Uterus (tissue), 3 donors: ENCODE measurements at regions not wholly inside any gene's neighbourhood (a gene's known extent, or its start where the extent isn't known, plus 50 kb on each side); places are given as distances from the start of the nearest gene placed in this dataset.

Experiments
- DNase-seq, 2 donors: peaks; one replicate each; pipeline ENCODE4 v3.0.0-alpha.2; 2019 to 2020
- H3K27ac ChIP-seq, 2 donors: fragments of 200-600 bp; sonication (generic); 1 replicate in 1 of 2; 2 replicates in 1 of 2; pipeline ENCODE4 v1.5.1; 2016 to 2018
- H3K27me3 ChIP-seq, 2 donors: fragments of 200-600 bp; sonication (generic); one replicate each; pipeline ENCODE4 v1.5.1; 2018 to 2019; ENCODE audit warnings: control low read depth in 1 of 2
- H3K36me3 ChIP-seq, 2 donors: fragments of 200-600 bp; sonication (generic); one replicate each; pipeline ENCODE4 v1.5.1; 2019; ENCODE audit warnings: control low read depth in 1 of 2
- H3K4me1 ChIP-seq, 2 donors: fragments of 200-600 bp; sonication (generic); one replicate each; pipeline ENCODE4 v1.5.1; 2018 to 2019; ENCODE audit warnings: control low read depth in 1 of 2
- H3K4me3 ChIP-seq, 2 donors: fragments of 200-600 bp; sonication (generic); 1 replicate in 1 of 2; 2 replicates in 1 of 2; pipeline ENCODE4 v1.5.1; 2018 to 2019; ENCODE audit warnings: mild to moderate bottlenecking in 1 of 2
- H3K9me3 ChIP-seq, 2 donors: fragments of 200-600 bp; sonication (generic); one replicate each; pipeline ENCODE4 v1.5.1; 2019; ENCODE audit warnings: control low read depth in 1 of 2
- CTCF ChIP-seq, 4 experiments: fragments of 200-600 bp in 2 of 4; fragments of 450-650 bp in 2 of 4; sonication (generic) in 2 of 4; IDR thresholded peaks; one replicate each; pipeline ENCODE4 v1.5.1; 2016 to 2019; ENCODE audit warnings: antibody characterized with exemption in 4 of 4, mild to moderate bottlenecking in 2 of 4, moderate library complexity in 1 of 4
- POLR2A ChIP-seq, 2 donors: fragments of 450-650 bp; IDR thresholded peaks; one replicate each; pipeline ENCODE4 v1.6.1; 2016; ENCODE audit warnings: antibody characterized with exemption in 2 of 2, mild to moderate bottlenecking in 1 of 2, moderate library complexity in 1 of 2
- intact Hi-C: fragments of 100-400 bp; cut with DNase I; formaldehyde crosslinking; loops from one replicate; pipeline ENCODE4 v1.15.1; 2023; ENCODE audit warnings: low total_unique reads
- donor health status: DM: yes; HTN: yes; CAD: no.

GRCh38 chr10:57799625-57800024 is 468.1 kb downstream of the IPMK start:
- no peaks in the 10 kb centered on the region for H3K4me1 ChIP-seq
- TF ChIP-seq POLR2A (IDR thresholded peaks at IDR 0.05) (no peak), CTCF (IDR thresholded peaks at IDR 0.05) (no peak)
- no peaks in the 10 kb centered on the region for H3K27me3 ChIP-seq
- H3K36me3 ChIP-seq, result no peaks in the 10 kb centered on the region
- DNase-seq, result no peak
- no peaks in the 10 kb centered on the region for H3K9me3 ChIP-seq
- H3K27ac ChIP-seq, result no peak overlapping the region
- no peak overlapping the region for H3K4me3 ChIP-seq
- intact Hi-C loops, result no loop called here

- Histone ChIP-seq H3K27ac (no peak overlapping the region), H3K9me3 (no peaks in the 10 kb centered on the region), H3K36me3 (no peaks in the 10 kb centered on the region), H3K4me3 (no peak overlapping the region), H3K4me1 (no peaks in the 10 kb centered on the region), H3K27me3 (no peaks in the 10 kb centered on the region)
- TF ChIP-seq POLR2A (IDR thresholded peaks at IDR 0.05), result no peak
- no peak for TF ChIP-seq CTCF (IDR thresholded peaks at IDR 0.05)
- intact Hi-C loops, result no loop called here
- no peak for DNase-seq
Measured at GRCh38 chr10:57798830-57799229, 468.9 kb downstream of the IPMK start.

- Histone ChIP-seq H3K36me3 (no peaks in the 10 kb centered on the region), H3K27ac (no peak overlapping the region), H3K27me3 (no peaks in the 10 kb centered on the region), H3K4me1 (no peaks in the 10 kb centered on the region), H3K9me3 (no peaks in the 10 kb centered on the region), H3K4me3 (no peak overlapping the region)
- intact Hi-C loops, result no loop called here
- no peak for TF ChIP-seq POLR2A (IDR thresholded peaks at IDR 0.05)
- TF ChIP-seq CTCF (IDR thresholded peaks at IDR 0.05), result no peak
- DNase-seq, result no peak
Measured at GRCh38 chr10:57791546-57791945, 476.1 kb downstream of the IPMK start.

GRCh38 chr10:57790703-57791102 is 477.0 kb downstream of the IPMK start:
- H3K9me3 ChIP-seq, result no peaks in the 10 kb centered on the region
- no peak for DNase-seq
- H3K27me3 ChIP-seq, result no peaks in the 10 kb centered on the region
- TF ChIP-seq POLR2A (IDR thresholded peaks at IDR 0.05) (no peak), CTCF (IDR thresholded peaks at IDR 0.05) (no peak)
- H3K4me1 ChIP-seq, result no peaks in the 10 kb centered on the region
- no peak overlapping the region for H3K27ac ChIP-seq
- no peak overlapping the region for H3K4me3 ChIP-seq
- intact Hi-C loops, result no loop called here
- H3K36me3 ChIP-seq, result no peaks in the 10 kb centered on the region

GRCh38 chr10:57788117-57788516 is 479.6 kb downstream of the IPMK start:
- Histone ChIP-seq H3K4me3 (no peak overlapping the region), H3K9me3 (no peaks in the 10 kb centered on the region), H3K4me1 (no peaks in the 10 kb centered on the region), H3K27ac (no peak overlapping the region), H3K27me3 (no peaks in the 10 kb centered on the region), H3K36me3 (no peaks in the 10 kb centered on the region)
- TF ChIP-seq CTCF (IDR thresholded peaks at IDR 0.05), result no peak
- no peak for TF ChIP-seq POLR2A (IDR thresholded peaks at IDR 0.05)
- DNase-seq, result no peak
- intact Hi-C loops, result no loop called here
